Ishikawa (cell line): ENCODE measurements at regions not wholly inside any gene's neighbourhood (a gene's known extent, or its start where the extent isn't known, plus 50 kb on each side); places are given as distances from the start of the nearest gene placed in this dataset.

ENCODE experiments used
- CREB1 ChIP-seq: IDR thresholded peaks from 2 replicates; pipeline ENCODE4 v1.6.1; 2012; ENCODE audit warnings: low read depth
- EP300 ChIP-seq: IDR thresholded peaks from 2 replicates; pipeline ENCODE4 v1.6.1; 2012; ENCODE audit warnings: borderline replicate concordance
- FOXM1 ChIP-seq: IDR thresholded peaks from 2 replicates; pipeline ENCODE4 v1.6.1; 2012; ENCODE audit warnings: low read depth, borderline replicate concordance
- MAX ChIP-seq: IDR thresholded peaks from 2 replicates; pipeline ENCODE4 v1.6.1; 2012
- RAD21 ChIP-seq: IDR thresholded peaks from 2 replicates; pipeline ENCODE4 v1.6.1; 2012; ENCODE audit warnings: low read depth
- REST ChIP-seq: IDR thresholded peaks from 2 replicates; pipeline ENCODE4 v1.6.1; 2012; ENCODE audit warnings: low read depth, mild to moderate bottlenecking
- TAF1 ChIP-seq: IDR thresholded peaks from 2 replicates; pipeline ENCODE4 v1.6.1; 2012; ENCODE audit warnings: low read depth, mild to moderate bottlenecking
- TCF12 ChIP-seq: IDR thresholded peaks from 2 replicates; pipeline ENCODE4 v1.6.1; 2012; ENCODE audit warnings: low read depth
- TEAD4 ChIP-seq: IDR thresholded peaks from 2 replicates; pipeline ENCODE4 v1.6.1; 2012
- YY1 ChIP-seq: IDR thresholded peaks from 2 replicates; pipeline ENCODE4 v1.6.1; 2012; ENCODE audit warnings: low read depth

- no peak for TF ChIP-seq FOXM1
- no peak for TF ChIP-seq YY1
- no peak for TF ChIP-seq TAF1
- no peak for TF ChIP-seq MAX
- TF ChIP-seq RAD21: no peak
- TF ChIP-seq TEAD4: no peak
- no peak for TF ChIP-seq CREB1
- TF ChIP-seq TCF12: no peak
- no peak for TF ChIP-seq EP300
- no peak for TF ChIP-seq REST
Observed at GRCh38 chr10:121036431-121036830, 185.3 kb downstream of the WDR11 start.
